ENCODE measurements at regions not wholly inside any gene's neighbourhood (a gene's known extent, or its start where the extent isn't known, plus 50 kb on each side); places are given as distances from the start of the nearest gene placed in this dataset.

- TF ChIP-seq EP300 (IDR thresholded peaks at IDR 0.05) = no peak
- TF ChIP-seq, protein P1, sequence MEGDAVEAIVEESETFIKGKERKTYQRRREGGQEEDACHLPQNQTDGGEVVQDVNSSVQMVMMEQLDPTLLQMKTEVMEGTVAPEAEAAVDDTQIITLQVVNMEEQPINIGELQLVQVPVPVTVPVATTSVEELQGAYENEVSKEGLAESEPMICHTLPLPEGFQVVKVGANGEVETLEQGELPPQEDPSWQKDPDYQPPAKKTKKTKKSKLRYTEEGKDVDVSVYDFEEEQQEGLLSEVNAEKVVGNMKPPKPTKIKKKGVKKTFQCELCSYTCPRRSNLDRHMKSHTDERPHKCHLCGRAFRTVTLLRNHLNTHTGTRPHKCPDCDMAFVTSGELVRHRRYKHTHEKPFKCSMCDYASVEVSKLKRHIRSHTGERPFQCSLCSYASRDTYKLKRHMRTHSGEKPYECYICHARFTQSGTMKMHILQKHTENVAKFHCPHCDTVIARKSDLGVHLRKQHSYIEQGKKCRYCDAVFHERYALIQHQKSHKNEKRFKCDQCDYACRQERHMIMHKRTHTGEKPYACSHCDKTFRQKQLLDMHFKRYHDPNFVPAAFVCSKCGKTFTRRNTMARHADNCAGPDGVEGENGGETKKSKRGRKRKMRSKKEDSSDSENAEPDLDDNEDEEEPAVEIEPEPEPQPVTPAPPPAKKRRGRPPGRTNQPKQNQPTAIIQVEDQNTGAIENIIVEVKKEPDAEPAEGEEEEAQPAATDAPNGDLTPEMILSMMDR (IDR thresholded peaks at IDR 0.05) = no peak
- no peak for TF ChIP-seq POLR2AphosphoS5 (IDR thresholded peaks at IDR 0.05)
- TF ChIP-seq POLR2A (IDR thresholded peaks at IDR 0.05) = no peak
Measured at GRCh38 chr3:124210899-124211298, 219.0 kb upstream of the ROPN1 start.

All from stomach (tissue), 4 donors.